ENCODE measurements at regions not wholly inside any gene's neighbourhood (a gene's known extent, or its start where the extent isn't known, plus 50 kb on each side); places are given as distances from the start of the nearest gene placed in this dataset.

GRCh38 chr14:26744903-26745302 is 147.1 kb upstream of the NOVA1 start:
- Histone ChIP-seq H3K4me3 (no peak overlapping the region), H3K9me3 (no peaks in the 10 kb centered on the region), H3K4me1 (no peaks in the 10 kb centered on the region), H3K27ac (no peak overlapping the region), H3K27me3 (no peaks in the 10 kb centered on the region), H3K36me3 (no peaks in the 10 kb centered on the region)
- intact Hi-C loops (cut with DNase I; ENCODE audit: low total_unique reads) (no loop called here), in situ Hi-C loops (cut with MboI; ENCODE audit: low pct_ligation_motif_present in 1 of 4, low pct_unique_long_range_greater_than_20kb in 1 of 4, low sequenced_read_pairs in 3 of 4) (no loop called here)
- TF ChIP-seq POLR2AphosphoS5 (IDR thresholded peaks at IDR 0.05) (no peak), POLR2A (IDR thresholded peaks at IDR 0.05) (no peak), CTCF (IDR thresholded peaks at IDR 0.05) (no peak), EP300 (IDR thresholded peaks at IDR 0.05; ENCODE audit: low read depth) (no peak)
- DNase-seq, result no peak
- 82 to 86% methylated on average over 1 of the region's 1 CpG for WGBS, 2 donors (ENCODE audit: low coverage in 1 of 2)

GRCh38 chr14:26761532-26761931 is 163.7 kb upstream of the NOVA1 start:
- H3K4me1 ChIP-seq, result peaks cover 0 to 3% (median 0%) of the 10 kb centered on the region in 4 donors
- no peaks in the 10 kb centered on the region for H3K9me3 ChIP-seq
- H3K27me3 ChIP-seq, result no peaks in the 10 kb centered on the region
- no peak overlapping the region for H3K27ac ChIP-seq
- no peaks in the 10 kb centered on the region for H3K36me3 ChIP-seq
- no peak for TF ChIP-seq POLR2AphosphoS5 (IDR thresholded peaks at IDR 0.05)
- no peak for TF ChIP-seq POLR2A (IDR thresholded peaks at IDR 0.05)
- TF ChIP-seq CTCF (IDR thresholded peaks at IDR 0.05), result no peak
- TF ChIP-seq EP300 (IDR thresholded peaks at IDR 0.05; ENCODE audit: low read depth), result no peak
- intact Hi-C loops (cut with DNase I; ENCODE audit: low total_unique reads), result no loop called here
- WGBS, 2 donors (ENCODE audit: low coverage in 1 of 2), result 89 to 100% methylated on average over 1 to 9 of the region's 9 CpGs
- H3K4me3 ChIP-seq, result no peak overlapping the region
- in situ Hi-C loops (cut with MboI; ENCODE audit: low pct_ligation_motif_present in 1 of 4, low pct_unique_long_range_greater_than_20kb in 1 of 4, low sequenced_read_pairs in 3 of 4), result no loop called here
- DNase-seq, result no peak

GRCh38 chr14:26765301-26765700 is 167.5 kb upstream of the NOVA1 start:
- no peak for TF ChIP-seq EP300 (IDR thresholded peaks at IDR 0.05; ENCODE audit: low read depth)
- TF ChIP-seq CTCF (IDR thresholded peaks at IDR 0.05), result no peak
- TF ChIP-seq POLR2AphosphoS5 (IDR thresholded peaks at IDR 0.05), result no peak
- H3K27ac ChIP-seq, result peak overlapping the region in 1 of 4 donors; percentile 1
- H3K4me1 ChIP-seq, result peaks cover 0 to 3% (median 0%) of the 10 kb centered on the region in 4 donors
- H3K4me3 ChIP-seq, result no peak overlapping the region
- H3K27me3 ChIP-seq, result no peaks in the 10 kb centered on the region
- intact Hi-C loops (cut with DNase I; ENCODE audit: low total_unique reads) (no loop called here), in situ Hi-C loops (cut with MboI; ENCODE audit: low pct_ligation_motif_present in 1 of 4, low pct_unique_long_range_greater_than_20kb in 1 of 4, low sequenced_read_pairs in 3 of 4) (no loop called here)
- DNase-seq, result no peak
- no peaks in the 10 kb centered on the region for H3K36me3 ChIP-seq
- H3K9me3 ChIP-seq, result no peaks in the 10 kb centered on the region

- peak overlapping the region in 1 of 4 donors; percentile 1 for H3K27ac ChIP-seq
- intact Hi-C loops (cut with DNase I; ENCODE audit: low total_unique reads), result no loop called here
- peak; percentile 10 for DNase-seq
Observed at GRCh38 chr14:26765768-26766520, 168.1 kb upstream of the NOVA1 start.

More at GRCh38 chr14:26765768-26766520, 168.1 kb upstream of the NOVA1 start:
- Histone ChIP-seq H3K4me1 (peaks cover 0 to 3% (median 0%) of the 10 kb centered on the region in 4 donors), H3K9me3 (no peaks in the 10 kb centered on the region), H3K27me3 (no peaks in the 10 kb centered on the region), H3K4me3 (no peak overlapping the region), H3K36me3 (no peaks in the 10 kb centered on the region)
- 32 to 36% methylated on average over 2 of the region's 2 CpGs for WGBS, 2 donors (ENCODE audit: low coverage in 1 of 2)
- in situ Hi-C loops (cut with MboI; ENCODE audit: low pct_ligation_motif_present in 1 of 4, low pct_unique_long_range_greater_than_20kb in 1 of 4, low sequenced_read_pairs in 3 of 4), result no loop called here
- TF ChIP-seq EP300 (IDR thresholded peaks at IDR 0.05; ENCODE audit: low read depth) (no peak), CTCF (IDR thresholded peaks at IDR 0.05) (no peak), POLR2A (IDR thresholded peaks at IDR 0.05) (no peak), POLR2AphosphoS5 (IDR thresholded peaks at IDR 0.05) (no peak)
